ENCODE measurements at regions not wholly inside any gene's neighbourhood (a gene's known extent, or its start where the extent isn't known, plus 50 kb on each side); places are given as distances from the start of the nearest gene placed in this dataset.
"Not testable (repeated sequence)": the region's sequence is repeated elsewhere in the genome, so short reads cannot be mapped to it uniquely, and the experiment has no call there.

- no peak for DNase-seq
These were observed 659.5 kb upstream of the MBL2 start for GRCh38 chr10:53432035-53432434.

DNA sequence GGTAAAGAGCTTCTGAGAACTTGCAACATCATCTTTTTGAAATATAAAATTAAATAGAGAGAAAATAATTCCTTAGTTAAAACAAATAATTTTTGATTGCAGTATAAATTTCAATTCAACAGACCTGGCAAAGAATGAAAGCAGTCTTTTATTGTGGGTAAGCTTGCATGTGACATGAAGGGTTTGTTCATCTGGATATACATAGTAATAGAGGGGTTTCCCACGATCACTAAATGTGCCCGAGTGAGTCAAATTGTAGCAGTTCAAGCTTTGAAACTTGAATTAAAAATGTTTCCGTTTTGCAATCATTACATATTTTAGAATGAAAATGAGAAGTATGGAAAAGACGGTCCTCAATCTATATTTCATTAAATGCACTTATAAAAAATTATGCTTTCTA is 658.4 kb upstream of the MBL2 start:
- no peak for DNase-seq

- DNase-seq = peak in 1 of 3 donors; percentile 1
These were observed 657.7 kb upstream of the MBL2 start for GRCh38 chr10:53430127-53430891.

GRCh38 chr10:53422223-53422888 is 649.8 kb upstream of the MBL2 start:
- DNase-seq = no peak

DNA sequence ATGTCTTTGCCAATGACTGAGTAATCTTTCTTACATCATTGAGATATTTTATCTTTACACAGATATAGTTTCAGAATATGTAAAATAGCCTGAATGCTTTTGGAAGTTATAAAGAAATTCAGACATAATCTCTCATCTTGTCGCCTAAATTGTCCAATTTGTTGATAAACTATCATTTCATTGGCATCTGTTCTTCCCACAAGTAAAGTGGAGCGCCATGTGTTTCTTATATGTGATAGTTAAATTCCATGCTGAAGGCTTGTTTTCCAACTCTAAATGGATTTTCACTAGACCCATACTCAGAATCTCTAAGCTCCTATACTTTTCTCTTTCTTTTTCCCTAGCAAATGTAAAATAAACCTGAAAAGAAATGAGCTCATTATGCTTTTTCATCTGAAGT is 640.1 kb upstream of the MBL2 start:
- DNase-seq = no peak

DNA sequence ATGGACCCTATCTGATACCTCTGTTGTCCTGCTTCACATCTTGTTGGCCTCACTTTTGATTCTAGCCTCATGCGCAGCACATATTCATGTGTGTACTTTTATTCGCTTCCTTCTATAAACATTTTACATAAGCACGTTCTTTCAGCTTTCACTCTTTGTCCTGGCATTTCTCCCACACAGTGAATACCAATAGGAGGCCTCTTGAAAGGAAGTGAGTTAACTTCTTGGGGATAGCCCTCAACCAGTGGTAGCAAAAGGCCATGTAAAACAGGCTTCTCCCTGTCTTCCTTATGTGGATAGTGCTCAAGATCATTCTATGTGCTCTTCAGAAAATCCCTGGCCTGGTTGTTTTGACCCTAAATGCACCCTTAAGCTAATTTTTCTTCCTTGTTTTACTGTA is 633.9 kb upstream of the MBL2 start:
- DNase-seq = no peak

- DNase-seq = peak; percentile 41 to 57 (median 52)
These were observed 631.1 kb upstream of the MBL2 start for GRCh38 chr10:53403688-53404087.

DNA sequence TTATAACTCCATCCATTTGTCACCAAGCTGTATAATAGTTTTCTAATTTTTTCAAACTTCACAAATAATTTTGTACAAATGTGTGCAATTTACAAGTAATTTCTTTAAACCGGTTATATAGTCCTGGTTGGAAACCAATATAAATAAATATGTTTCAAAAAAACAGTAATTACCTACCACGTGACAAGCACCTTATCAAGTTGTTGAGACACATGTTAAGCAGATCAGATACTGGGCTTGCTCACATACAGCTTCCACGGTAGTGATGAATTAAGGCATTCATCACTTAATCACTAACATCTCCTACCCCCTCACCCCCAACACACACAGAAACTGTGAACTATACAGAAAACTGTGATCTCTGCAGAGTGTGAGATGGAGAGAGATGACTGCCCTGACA is 630.0 kb upstream of the MBL2 start:
- DNase-seq = no peak

GRCh38 chr10:53401536-53401935 is 629.0 kb upstream of the MBL2 start:
- no peak for DNase-seq

- DNase-seq = no peak
These were observed 624.3 kb upstream of the MBL2 start for GRCh38 chr10:53396876-53397275.

GRCh38 chr10:53395449-53395848 is 622.9 kb upstream of the MBL2 start:
- DNase-seq = no peak

DNA sequence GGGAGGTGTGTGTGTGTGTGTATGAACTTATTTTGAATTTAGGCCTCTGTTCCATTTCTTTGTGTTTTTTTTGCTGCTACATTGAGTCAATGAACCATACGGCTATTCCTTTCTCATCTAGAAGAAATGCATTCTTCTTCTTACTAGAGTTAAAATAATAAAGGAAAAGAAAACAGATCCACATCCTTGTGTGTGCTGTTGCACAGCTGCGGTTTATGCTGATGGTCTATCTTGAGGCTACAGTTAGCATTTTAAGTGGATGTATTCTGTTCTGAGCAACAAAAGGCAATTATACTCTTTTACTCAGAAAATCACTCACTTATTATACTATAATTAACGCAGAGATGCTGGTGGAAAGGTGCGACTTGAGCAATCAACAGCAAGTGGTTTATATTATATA is 615.0 kb upstream of the MBL2 start:
- no peak for DNase-seq

DNA sequence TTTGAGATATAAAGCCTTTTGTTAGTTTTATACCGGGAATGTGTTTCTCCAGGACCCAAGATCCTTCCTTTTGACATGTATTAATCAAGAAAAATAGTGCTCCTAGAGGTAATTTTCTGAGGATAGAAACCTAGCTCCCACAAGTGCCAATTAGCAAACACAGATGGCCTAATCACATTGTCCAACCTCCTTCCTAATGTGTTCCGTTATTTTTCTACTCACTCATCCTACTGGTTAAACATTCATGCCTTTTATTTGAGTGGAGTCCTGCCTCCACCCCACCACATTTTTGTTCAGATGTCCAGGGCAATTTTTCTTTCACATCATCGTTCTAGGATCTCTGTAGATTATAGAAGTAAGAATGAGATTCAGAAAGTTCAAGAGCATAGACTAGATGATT is 610.0 kb upstream of the MBL2 start:
- DNase-seq = no peak

- DNase-seq = no peak
These were observed 607.4 kb upstream of the MBL2 start for GRCh38 chr10:53379956-53380355.

DNA sequence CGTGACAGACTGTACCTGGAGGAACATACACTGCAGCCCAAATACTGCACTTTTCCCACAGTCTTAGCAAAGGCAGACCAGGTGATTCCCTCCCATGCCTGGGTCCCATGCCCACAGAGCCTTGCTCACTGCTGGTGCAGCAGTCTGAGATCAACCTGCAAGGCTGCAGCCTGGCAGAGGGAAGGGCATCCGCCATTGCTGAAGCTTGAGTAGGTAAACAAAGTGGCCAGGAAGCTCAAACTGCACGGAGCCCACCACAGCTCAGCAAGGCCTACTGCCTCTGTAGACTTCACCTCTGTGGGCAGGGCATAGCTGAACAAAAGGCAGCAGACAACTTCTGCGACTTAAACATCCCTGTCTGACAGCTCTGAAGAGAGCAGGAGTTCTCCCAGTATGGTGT is 597.8 kb upstream of the MBL2 start:
- DNase-seq = no peak

DNA sequence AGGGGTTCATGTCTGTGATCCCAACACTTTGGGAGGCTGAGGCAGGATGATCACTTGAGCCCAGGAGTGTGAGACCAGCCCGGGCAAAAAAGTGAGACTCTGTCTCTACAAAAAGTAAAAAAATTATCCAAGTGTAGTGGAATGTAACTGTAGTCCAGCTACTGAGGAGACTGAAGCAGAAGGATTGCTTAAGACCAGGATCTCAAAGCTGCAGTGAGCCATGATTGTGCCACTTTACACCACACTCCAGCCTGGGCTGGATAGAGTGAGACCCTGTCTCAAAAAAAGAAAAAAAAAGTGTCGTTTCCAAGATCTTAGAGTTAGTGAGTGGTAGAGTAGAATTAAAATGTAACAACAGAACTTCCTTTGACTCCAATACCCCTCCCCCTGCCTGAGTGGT is 589.4 kb upstream of the MBL2 start:
- DNase-seq = no peak

DNA sequence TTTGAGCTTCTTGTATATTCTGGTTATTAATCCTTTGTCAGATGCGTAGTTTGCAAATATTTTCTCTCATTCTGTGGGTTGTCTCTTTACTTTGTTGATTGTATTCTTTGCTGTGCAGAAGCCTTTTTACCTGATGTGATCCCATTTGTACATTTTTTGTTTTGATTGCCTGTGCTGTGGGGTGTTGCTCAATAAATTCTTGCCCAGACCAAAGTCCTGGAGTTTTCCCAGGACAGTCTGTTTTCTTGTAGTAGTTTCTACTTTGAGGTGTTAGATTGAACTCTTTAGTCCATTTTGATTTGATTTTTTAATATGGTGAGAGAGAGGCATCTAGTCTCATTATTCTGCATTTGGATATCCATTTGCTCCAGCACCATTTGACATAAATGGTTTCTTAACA is 588.7 kb upstream of the MBL2 start:
- no peak for DNase-seq

- not testable (repeated sequence) for DNase-seq
These were observed 586.4 kb upstream of the MBL2 start for GRCh38 chr10:53358978-53359377.

- no peak for DNase-seq
These were observed 586.0 kb upstream of the MBL2 start for GRCh38 chr10:53358536-53358935.

- DNase-seq = no peak
These were observed 585.0 kb upstream of the MBL2 start for GRCh38 chr10:53357587-53357986.

GRCh38 chr10:53356616-53357349 is 584.2 kb upstream of the MBL2 start:
- no peak for DNase-seq

DNA sequence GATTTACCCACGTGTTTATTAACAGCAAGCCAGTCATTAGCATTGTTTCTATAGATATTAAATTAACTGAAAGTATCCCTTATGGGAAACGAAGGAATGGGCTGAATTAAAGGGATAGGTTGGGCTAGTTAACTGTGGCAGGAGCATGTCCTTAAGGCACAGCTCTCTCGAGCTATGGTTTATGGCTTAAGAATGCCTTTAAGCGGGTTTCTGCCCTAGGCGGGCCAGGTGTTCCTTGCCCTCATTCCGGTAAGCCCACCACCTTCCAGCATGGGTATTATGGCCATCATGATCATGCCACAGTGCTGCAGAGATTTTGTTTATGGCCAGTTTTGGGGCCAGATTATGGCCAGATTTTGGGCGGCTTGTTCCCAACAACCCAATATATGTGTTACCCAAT is 569.9 kb upstream of the MBL2 start:
- not testable (repeated sequence) for DNase-seq

GRCh38 chr10:53338199-53338598 is 565.6 kb upstream of the MBL2 start:
- not testable (repeated sequence) for DNase-seq
